ENCODE measurements at regions not wholly inside any gene's neighbourhood (a gene's known extent, or its start where the extent isn't known, plus 50 kb on each side); places are given as distances from the start of the nearest gene placed in this dataset.
A peak's percentile ranks its signal among the peaks of the same experiment; 100 is the strongest.

- DNase-seq (ENCODE audit: low read depth in 3 of 3): peak in 2 of 3 experiments; percentile 58 to 68
Measured at GRCh38 chr11:128039140-128040021, 548.0 kb downstream of the ETS1 start.

GRCh38 chr11:128036556-128037093 is 550.7 kb downstream of the ETS1 start:
- DNase-seq (ENCODE audit: low read depth in 3 of 3): no peak

- DNase-seq (ENCODE audit: low read depth in 3 of 3): no peak
Measured at GRCh38 chr11:128036006-128036405, 551.4 kb downstream of the ETS1 start.

GRCh38 chr11:128031538-128032134 is 555.7 kb downstream of the ETS1 start:
- peak in 2 of 3 experiments; percentile 32 to 47 for DNase-seq (ENCODE audit: low read depth in 3 of 3)

- DNase-seq (ENCODE audit: low read depth in 3 of 3): no peak
Measured at GRCh38 chr11:128029219-128029722, 558.1 kb downstream of the ETS1 start.

GRCh38 chr11:128026596-128026995 is 560.8 kb downstream of the ETS1 start:
- DNase-seq (ENCODE audit: low read depth in 3 of 3): no peak

GRCh38 chr11:128022761-128023160 is 564.6 kb downstream of the ETS1 start:
- no peak for DNase-seq (ENCODE audit: low read depth in 3 of 3)

- DNase-seq (ENCODE audit: low read depth in 3 of 3): no peak
Measured at GRCh38 chr11:128022007-128022368, 565.4 kb downstream of the ETS1 start.

GRCh38 chr11:128021349-128022006 is 565.9 kb downstream of the ETS1 start:
- DNase-seq (ENCODE audit: low read depth in 3 of 3): no peak

GRCh38 chr11:128018692-128019091 is 568.7 kb downstream of the ETS1 start:
- DNase-seq (ENCODE audit: low read depth in 3 of 3): no peak

GRCh38 chr11:128005562-128005961 is 581.8 kb downstream of the ETS1 start:
- no peak for DNase-seq (ENCODE audit: low read depth in 3 of 3)

- no peak for DNase-seq (ENCODE audit: low read depth in 3 of 3)
Measured at GRCh38 chr11:127998421-127998820, 588.9 kb downstream of the ETS1 start.

GRCh38 chr11:127997594-127997993 is 589.8 kb downstream of the ETS1 start:
- DNase-seq (ENCODE audit: low read depth in 3 of 3): no peak

- DNase-seq (ENCODE audit: low read depth in 3 of 3): no peak
Measured at GRCh38 chr11:127996825-127997224, 590.5 kb downstream of the ETS1 start.

- DNase-seq (ENCODE audit: low read depth in 3 of 3): no peak
Measured at GRCh38 chr11:127995921-127996320, 591.4 kb downstream of the ETS1 start.

GRCh38 chr11:127994736-127995135 is 592.6 kb downstream of the ETS1 start:
- DNase-seq (ENCODE audit: low read depth in 3 of 3): no peak

GRCh38 chr11:127993788-127994187 is 593.6 kb downstream of the ETS1 start:
- no peak for DNase-seq (ENCODE audit: low read depth in 3 of 3)

GRCh38 chr11:127993281-127993680 is 594.1 kb downstream of the ETS1 start:
- no peak for DNase-seq (ENCODE audit: low read depth in 3 of 3)

GRCh38 chr11:127986073-127986472 is 601.3 kb downstream of the ETS1 start:
- no peak for DNase-seq (ENCODE audit: low read depth in 3 of 3)

- DNase-seq (ENCODE audit: low read depth in 3 of 3): no peak
Measured at GRCh38 chr11:127972816-127973215, 614.5 kb downstream of the ETS1 start.

GRCh38 chr11:127971448-127971847 is 615.9 kb downstream of the ETS1 start:
- no peak for DNase-seq (ENCODE audit: low read depth in 3 of 3)

- DNase-seq (ENCODE audit: low read depth in 3 of 3): no peak
Measured at GRCh38 chr11:127966821-127967220, 620.5 kb downstream of the ETS1 start.
